Mammary epithelial cell (primary cell): ENCODE measurements at regions not wholly inside any gene's neighbourhood (a gene's known extent, or its start where the extent isn't known, plus 50 kb on each side); places are given as distances from the start of the nearest gene placed in this dataset.

ENCODE experiments used
- CTCF ChIP-seq, 2 donors: IDR thresholded peaks in 1 of 2; conservative IDR thresholded peaks in 1 of 2; 2 replicates each; pipeline ENCODE4 v1.5.1; 2011 to 2012; ENCODE audit warnings: inconsistent platforms in 2 of 2, low read length in 2 of 2, mild to moderate bottlenecking in 2 of 2, control low read depth in 1 of 2, low read depth in 1 of 2; ENCODE audit not compliant: insufficient read depth in 1 of 2; ENCODE audit errors: extremely low read depth in 1 of 2
- EZH2 ChIP-seq: IDR thresholded peaks from 2 replicates; pipeline ENCODE4 v1.6.1; 2012; ENCODE audit warnings: low read length, inconsistent platforms, borderline replicate concordance

DNA sequence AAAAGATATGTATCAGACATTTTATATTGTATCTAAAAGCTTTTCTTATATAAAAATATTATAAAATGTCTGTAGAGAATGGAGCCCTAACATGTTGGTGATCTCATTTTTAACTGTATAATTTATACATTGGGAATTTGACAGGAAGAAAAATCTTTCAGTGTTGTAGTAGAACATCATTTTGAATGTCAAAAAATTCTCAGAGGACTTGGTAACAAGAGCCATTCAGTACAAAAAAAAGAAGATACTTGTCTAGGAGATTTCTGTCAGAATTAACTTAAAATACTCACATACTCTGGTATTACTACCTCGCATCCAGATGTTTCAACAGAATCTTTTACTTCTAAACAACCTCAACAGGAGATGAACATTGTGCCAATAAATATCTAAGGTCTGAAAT lies 1277.9 kb downstream of the ROBO2 start:
- TF ChIP-seq CTCF (conservative IDR thresholded peaks at IDR 0.05 in 1 of 2, IDR thresholded peaks at IDR 0.05 in 1 of 2; ENCODE audit: extremely low read depth in 1 of 2, insufficient read depth in 1 of 2, low read depth in 1 of 2, low read length in 2 of 2), result no peak
- TF ChIP-seq EZH2, result no peak
